Upper lobe of left lung (tissue), 6 donors: ENCODE measurements at regions not wholly inside any gene's neighbourhood (a gene's known extent, or its start where the extent isn't known, plus 50 kb on each side); places are given as distances from the start of the nearest gene placed in this dataset.

Experiments used
- ATAC-seq, 2 donors: fragments of 200-7000 bp; cut with Tn5 transposase; one replicate each; pipeline ENCODE4 v1.9.1; 2022; ENCODE audit warnings: mild to moderate bottlenecking in 2 of 2, moderate library complexity in 2 of 2; ENCODE audit not compliant: low FRiP score in 2 of 2
- DNase-seq, 2 donors: peaks; one replicate each; pipeline ENCODE4 v3.0.0-alpha.2; 2019 to 2020
- H3K27ac ChIP-seq, 4 donors: fragments of 200-600 bp; sonication (generic); one replicate each; pipeline ENCODE4 v1.5.1; 2016 to 2019
- H3K27me3 ChIP-seq, 4 donors: fragments of 200-600 bp; sonication (generic); one replicate each; pipeline ENCODE4 v1.5.1; 2017 to 2019
- H3K36me3 ChIP-seq, 4 donors: fragments of 200-600 bp; sonication (generic); one replicate each; pipeline ENCODE4 v1.5.1; 2016 to 2019
- H3K4me1 ChIP-seq, 4 donors: fragments of 200-600 bp; sonication (generic); one replicate each; pipeline ENCODE4 v1.5.1; 2018 to 2019
- H3K4me3 ChIP-seq, 4 donors: fragments of 200-600 bp; sonication (generic); one replicate each; pipeline ENCODE4 v1.5.1; 2017 to 2019; ENCODE audit warnings: mild to moderate bottlenecking in 2 of 4, moderate library complexity in 1 of 4
- H3K9me3 ChIP-seq, 4 donors: fragments of 200-600 bp; sonication (generic); one replicate each; pipeline ENCODE4 v1.5.1; 2018 to 2019
- CTCF ChIP-seq, 6 experiments: fragments of 450-650 bp in 4 of 6; fragments of 200-600 bp in 2 of 6; sonication (generic) in 2 of 6; IDR thresholded peaks; one replicate each; pipeline ENCODE4 v1.5.1; 2016 to 2019; ENCODE audit warnings: antibody characterized with exemption in 6 of 6
- EP300 ChIP-seq, 4 donors: sonication (generic); formaldehyde crosslinking; IDR thresholded peaks; one replicate each; pipeline ENCODE4 v1.5.1; 2017; ENCODE audit warnings: antibody characterized with exemption in 4 of 4, control low read depth in 2 of 4
- POLR2A ChIP-seq, 4 donors: fragments of 450-650 bp; IDR thresholded peaks; one replicate each; pipeline ENCODE4 v1.5.1; 2016 to 2017; ENCODE audit warnings: antibody characterized with exemption in 4 of 4, mild to moderate bottlenecking in 2 of 4
- POLR2AphosphoS5 ChIP-seq, 2 donors: sonication (generic); formaldehyde crosslinking; IDR thresholded peaks; one replicate each; pipeline ENCODE4 v1.5.1; 2017; ENCODE audit warnings: antibody characterized with exemption in 2 of 2
- WGBS, 2 donors: methylation state at CpG; one replicate each; pipeline ENCODE4 v1.1.5; 2017 to 2018; 5-methylcytosine and 5-hydroxymethylcytosine counted together
- donor health status: DM: no; HTN: no; CAD: no; lungs with moderate emphysema.
- donor health status: DM: no; HTN: yes; CAD: no; lungs with severe emphysema.

DNA sequence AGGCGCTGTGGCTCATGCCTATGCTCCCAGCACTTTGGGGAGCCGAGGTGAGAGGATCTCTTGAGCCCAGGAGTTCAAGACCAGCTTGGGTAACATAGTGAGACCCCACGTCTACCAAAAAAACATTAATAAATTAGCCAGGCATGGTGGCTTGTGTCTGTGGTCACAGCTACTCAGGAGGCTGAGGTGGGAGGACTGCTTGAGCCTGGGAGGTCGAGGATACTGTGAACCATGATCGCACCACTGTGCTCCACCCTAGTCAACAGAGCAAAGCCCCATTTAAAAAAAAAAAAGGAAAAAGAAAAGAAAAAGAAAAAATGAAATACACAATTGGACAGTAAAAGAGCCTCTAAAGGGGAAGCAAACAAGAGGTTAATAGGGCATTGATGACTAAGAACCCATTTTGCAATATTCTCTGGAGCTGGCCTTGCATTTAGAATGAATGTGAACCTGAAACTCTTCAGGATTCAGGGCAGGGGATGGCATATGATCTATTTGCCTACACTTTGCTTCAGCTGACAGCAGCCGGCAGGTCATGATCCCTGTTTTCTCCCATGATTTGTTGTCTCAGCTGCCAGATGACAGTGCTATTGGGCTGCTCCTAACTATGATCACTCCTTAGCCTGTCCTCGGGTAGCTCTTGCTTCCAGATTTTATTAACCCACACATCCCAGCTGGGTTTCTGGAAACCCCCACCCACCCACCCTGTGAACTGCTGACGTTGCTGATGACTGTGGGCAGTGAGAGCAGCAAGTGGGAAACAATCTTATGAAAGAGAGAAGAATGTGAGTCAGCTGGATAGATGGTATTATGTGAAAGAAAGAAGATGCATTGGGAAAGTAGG is 83.8 kb upstream of the ELOVL5 start:
- Histone ChIP-seq H3K27me3 (no peaks in the 10 kb centered on the region), H3K27ac (peak overlapping the region in 2 of 4 donors; percentile 40 to 62), H3K36me3 (no peaks in the 10 kb centered on the region), H3K9me3 (no peaks in the 10 kb centered on the region), H3K4me1 (peaks cover 3 to 17% (median 8%) of the 10 kb centered on the region in 4 donors), H3K4me3 (no peak overlapping the region)
- ATAC-seq (peak in 1 of 2 donors; percentile 79), DNase-seq (peak in 1 of 2 donors; percentile 36)
- peak; percentile 29 to 52 for TF ChIP-seq POLR2AphosphoS5 (IDR thresholded peaks at IDR 0.05)
- no peak for TF ChIP-seq EP300 (IDR thresholded peaks at IDR 0.05)
- no peak for TF ChIP-seq CTCF (IDR thresholded peaks at IDR 0.05)
- WGBS, 2 donors, result 70 to 74% methylated on average over 8 of the region's 8 CpGs

- Histone ChIP-seq H3K36me3 (no peaks in the 10 kb centered on the region), H3K27ac (no peak overlapping the region), H3K9me3 (no peaks in the 10 kb centered on the region), H3K27me3 (no peaks in the 10 kb centered on the region), H3K4me1 (peaks cover 3 to 10% (median 7%) of the 10 kb centered on the region in 4 donors), H3K4me3 (no peak overlapping the region)
- DNase-seq, result no peak
- WGBS, 2 donors, result 71 to 80% methylated on average over 4 of the region's 4 CpGs
- TF ChIP-seq EP300 (IDR thresholded peaks at IDR 0.05) (no peak), POLR2A (IDR thresholded peaks at IDR 0.05) (no peak), CTCF (IDR thresholded peaks at IDR 0.05) (no peak), POLR2AphosphoS5 (IDR thresholded peaks at IDR 0.05) (no peak)
- ATAC-seq, result no peak
Measured at GRCh38 chr6:53431704-53432103, 83.0 kb upstream of the ELOVL5 start.

GRCh38 chr6:53429401-53429800 is 80.7 kb upstream of the ELOVL5 start:
- ATAC-seq (no peak), DNase-seq (no peak)
- no peak for TF ChIP-seq CTCF (IDR thresholded peaks at IDR 0.05)
- no peak for TF ChIP-seq EP300 (IDR thresholded peaks at IDR 0.05)
- no peak for TF ChIP-seq POLR2A (IDR thresholded peaks at IDR 0.05)
- TF ChIP-seq POLR2AphosphoS5 (IDR thresholded peaks at IDR 0.05), result no peak
- H3K27me3 ChIP-seq, result no peaks in the 10 kb centered on the region
- H3K36me3 ChIP-seq, result no peaks in the 10 kb centered on the region
- H3K9me3 ChIP-seq, result no peaks in the 10 kb centered on the region
- no peak overlapping the region for H3K4me3 ChIP-seq
- H3K27ac ChIP-seq, result no peak overlapping the region
- H3K4me1 ChIP-seq, result peaks cover 3 to 7% (median 6%) of the 10 kb centered on the region in 4 donors

DNA sequence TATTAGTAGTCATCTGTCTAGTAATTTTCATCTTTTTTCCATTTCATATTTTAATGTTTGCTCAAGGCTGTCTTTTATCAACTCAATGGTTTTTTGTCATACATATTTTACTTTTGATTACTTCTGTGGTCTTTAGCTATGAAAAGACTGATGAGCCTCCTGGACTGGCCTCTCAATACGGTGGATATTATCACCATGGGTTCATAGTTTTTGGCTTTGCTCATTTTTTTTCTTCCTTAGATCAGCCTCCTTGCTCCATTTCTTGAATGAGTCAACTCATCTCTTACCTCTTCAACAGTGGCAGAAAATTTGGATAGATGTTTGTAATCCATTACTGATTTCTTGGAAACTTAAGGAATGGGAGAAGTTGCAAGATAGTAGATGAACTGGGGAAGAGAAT is 80.1 kb upstream of the ELOVL5 start:
- TF ChIP-seq POLR2AphosphoS5 (IDR thresholded peaks at IDR 0.05) (no peak), CTCF (IDR thresholded peaks at IDR 0.05) (no peak), POLR2A (IDR thresholded peaks at IDR 0.05) (no peak), EP300 (IDR thresholded peaks at IDR 0.05) (no peak)
- no peaks in the 10 kb centered on the region for H3K27me3 ChIP-seq
- H3K36me3 ChIP-seq, result no peaks in the 10 kb centered on the region
- H3K4me3 ChIP-seq, result no peak overlapping the region
- DNase-seq (no peak), ATAC-seq (no peak)
- WGBS, 2 donors, result 88 to 89% methylated on average over 1 of the region's 1 CpG
- H3K4me1 ChIP-seq, result peaks cover 3 to 7% (median 6%) of the 10 kb centered on the region in 4 donors
- no peaks in the 10 kb centered on the region for H3K9me3 ChIP-seq
- H3K27ac ChIP-seq, result no peak overlapping the region
